MV-4-11 (cell line): ENCODE measurements at regions not wholly inside any gene's neighbourhood (a gene's known extent, or its start where the extent isn't known, plus 50 kb on each side); places are given as distances from the start of the nearest gene placed in this dataset.
A peak's percentile ranks its signal among the peaks of the same experiment; 100 is the strongest.
"Not testable (repeated sequence)": the region's sequence is repeated elsewhere in the genome, so short reads cannot be mapped to it uniquely, and the experiment has no call there.

Source experiments
- DNase-seq: peaks from one replicate; lab custom pipeline; 2025; lab: John Stamatoyannopoulos, UW

GRCh38 chrX:121433289-121433688 lies 385.9 kb downstream of the GLUD2 start:
- DNase-seq, result no peak

- not testable (repeated sequence) for DNase-seq
Measured at GRCh38 chrX:121437666-121438065, 390.3 kb downstream of the GLUD2 start.

DNA sequence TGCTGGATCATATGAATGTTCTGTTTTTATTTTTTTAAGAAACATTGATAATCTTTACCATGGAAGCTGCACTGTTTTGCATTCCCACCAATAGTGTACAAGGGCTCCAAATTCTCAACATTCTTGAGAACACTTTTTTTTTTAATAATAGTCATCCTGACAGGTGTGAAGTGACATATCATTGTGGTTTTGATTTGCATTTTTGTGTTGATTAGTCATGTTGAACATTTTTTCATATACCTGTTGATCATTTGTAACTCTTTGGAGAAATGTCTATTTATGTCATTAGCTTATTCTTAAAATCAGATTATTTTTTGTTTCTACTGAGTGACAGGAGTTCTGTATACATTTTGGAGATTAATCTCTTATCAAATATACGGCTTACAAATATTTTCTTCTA lies 408.5 kb downstream of the GLUD2 start:
- no peak for DNase-seq

- peak; percentile 0 for DNase-seq
Measured at GRCh38 chrX:121456315-121456714, 408.9 kb downstream of the GLUD2 start.

DNA sequence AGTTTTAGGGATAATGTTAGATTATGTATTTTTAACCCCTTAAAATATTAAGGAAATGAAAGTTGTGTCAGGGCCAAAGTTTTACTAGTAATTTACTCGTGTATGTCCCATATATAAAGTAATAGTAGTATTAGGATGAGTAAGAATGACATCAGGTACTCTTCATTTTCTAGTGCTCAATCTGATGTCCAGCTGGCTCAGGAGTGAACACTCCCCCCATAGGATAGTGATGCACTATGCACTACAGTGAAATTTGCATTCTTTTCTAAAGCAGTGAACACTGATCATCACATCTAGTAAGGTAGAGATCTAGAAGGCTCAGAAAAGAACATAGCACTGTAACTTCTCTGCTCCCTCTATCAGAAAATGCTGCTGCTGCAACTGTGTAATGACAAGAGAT lies 409.7 kb downstream of the GLUD2 start:
- no peak for DNase-seq

- peak; percentile 0 for DNase-seq
Measured at GRCh38 chrX:121479406-121479805, 432.0 kb downstream of the GLUD2 start.

GRCh38 chrX:121496966-121497365 lies 449.6 kb downstream of the GLUD2 start:
- no peak for DNase-seq

GRCh38 chrX:121504153-121504552 lies 456.7 kb downstream of the GLUD2 start:
- no peak for DNase-seq

DNA sequence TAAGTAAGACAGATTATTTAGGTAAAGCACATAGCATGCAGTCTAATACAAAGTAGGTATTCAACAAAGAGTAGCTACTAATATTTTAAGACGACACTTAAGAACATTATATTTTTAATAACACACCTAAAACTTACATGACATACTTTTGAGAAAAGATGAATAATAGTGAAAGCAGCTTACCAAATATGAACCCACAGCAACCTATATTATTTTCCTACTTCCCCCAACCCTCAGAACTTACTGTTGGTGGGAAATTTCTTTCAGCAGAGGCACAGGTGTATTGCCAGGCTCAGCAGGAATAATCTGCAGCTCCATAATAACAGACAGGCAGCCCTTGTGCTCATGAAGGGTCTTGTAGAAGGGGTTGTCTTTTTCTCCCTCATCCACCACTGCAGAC lies 498.9 kb downstream of the GLUD2 start:
- no peak for DNase-seq

- no peak for DNase-seq
Measured at GRCh38 chrX:121558886-121559285, 511.5 kb downstream of the GLUD2 start.

GRCh38 chrX:121562616-121563015 lies 515.2 kb downstream of the GLUD2 start:
- DNase-seq, result no peak

GRCh38 chrX:121569609-121570008 lies 522.2 kb downstream of the GLUD2 start:
- no peak for DNase-seq

- no peak for DNase-seq
Measured at GRCh38 chrX:121570072-121570841, 522.8 kb downstream of the GLUD2 start.

GRCh38 chrX:121571333-121571732 lies 523.9 kb downstream of the GLUD2 start:
- no peak for DNase-seq

GRCh38 chrX:121574384-121574783 lies 527.0 kb downstream of the GLUD2 start:
- not testable (repeated sequence) for DNase-seq

GRCh38 chrX:121579016-121579760 lies 531.8 kb downstream of the GLUD2 start:
- peak; percentile 13 for DNase-seq

- no peak for DNase-seq
Measured at GRCh38 chrX:121581885-121582284, 534.5 kb downstream of the GLUD2 start.

- no peak for DNase-seq
Measured at GRCh38 chrX:121585626-121586025, 538.2 kb downstream of the GLUD2 start.

- no peak for DNase-seq
Measured at GRCh38 chrX:121592884-121593283, 545.5 kb downstream of the GLUD2 start.

DNA sequence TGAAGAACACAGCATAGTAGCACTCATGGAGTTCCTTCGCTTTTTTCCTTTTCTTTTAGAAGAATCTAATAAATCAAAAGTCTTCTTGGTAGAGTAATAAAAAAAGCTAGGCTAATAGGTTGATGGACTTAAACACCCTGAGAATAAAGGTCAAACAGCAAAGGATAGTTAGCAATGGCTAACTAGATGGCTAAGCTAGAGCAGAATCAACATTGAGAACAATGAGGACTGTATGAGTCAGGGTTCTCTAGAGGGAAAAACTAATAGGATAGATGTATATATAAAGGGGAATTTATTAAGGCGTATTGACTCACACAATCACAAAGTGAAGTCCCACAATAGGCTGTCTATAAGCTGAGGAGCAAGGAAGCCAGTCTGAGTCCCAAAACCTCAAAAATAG lies 550.9 kb downstream of the GLUD2 start:
- DNase-seq, result no peak

DNA sequence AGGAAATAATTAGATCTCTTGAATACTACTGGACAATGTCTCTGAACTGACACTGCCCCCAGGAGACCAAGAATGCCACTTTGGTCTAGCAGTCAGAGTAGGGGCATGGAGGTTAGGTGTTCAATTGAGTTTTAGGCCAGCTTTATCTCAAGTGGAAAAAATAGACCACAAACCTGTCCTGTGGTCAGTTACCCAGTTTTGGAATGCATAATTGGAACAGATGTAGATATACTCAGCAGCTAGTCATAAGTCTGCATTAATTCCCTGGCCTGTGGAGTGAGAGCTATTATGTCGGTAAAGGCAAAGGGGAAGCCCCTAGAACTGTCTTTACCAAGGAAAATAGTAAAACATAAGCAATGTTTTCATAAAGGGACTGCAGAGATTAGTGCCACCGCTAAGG lies 587.7 kb downstream of the GLUD2 start:
- no peak for DNase-seq

DNA sequence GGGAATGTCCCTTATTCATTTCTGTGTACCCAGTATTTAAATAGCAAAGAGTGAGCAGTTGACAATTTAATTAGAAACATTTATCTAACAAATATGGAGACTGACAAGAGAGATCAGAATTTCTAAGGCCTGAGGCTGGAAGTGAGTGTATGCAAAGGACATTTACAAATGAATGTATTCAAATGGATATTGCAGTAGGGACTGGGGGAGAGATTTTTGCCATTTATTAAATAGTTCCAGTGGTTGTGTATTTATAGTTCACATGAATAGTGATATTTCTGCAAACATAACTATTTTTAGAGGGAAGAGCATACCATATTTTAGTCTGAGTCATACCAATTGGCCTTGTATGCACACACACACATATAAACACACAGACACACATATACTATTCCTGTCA lies 592.4 kb downstream of the GLUD2 start:
- DNase-seq, result no peak

DNA sequence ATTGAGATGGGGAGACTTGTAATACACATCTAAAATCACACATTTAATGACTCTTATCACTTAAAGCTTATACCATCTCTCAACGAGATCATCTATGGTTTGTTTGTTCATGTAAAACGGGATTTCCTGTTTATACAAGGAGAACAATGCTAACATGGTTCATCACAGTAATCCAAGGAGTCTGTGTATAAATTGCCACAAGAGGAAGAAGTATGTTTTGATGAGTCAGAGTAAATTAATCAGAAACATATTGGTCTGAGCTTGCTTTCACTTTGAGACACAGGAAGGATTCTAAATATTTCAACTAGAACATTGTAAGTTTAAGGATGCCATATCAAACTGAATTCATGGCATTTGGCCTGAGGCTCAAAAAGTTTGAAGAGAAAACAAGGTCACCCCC lies 594.1 kb downstream of the GLUD2 start:
- peak; percentile 31 for DNase-seq

DNA sequence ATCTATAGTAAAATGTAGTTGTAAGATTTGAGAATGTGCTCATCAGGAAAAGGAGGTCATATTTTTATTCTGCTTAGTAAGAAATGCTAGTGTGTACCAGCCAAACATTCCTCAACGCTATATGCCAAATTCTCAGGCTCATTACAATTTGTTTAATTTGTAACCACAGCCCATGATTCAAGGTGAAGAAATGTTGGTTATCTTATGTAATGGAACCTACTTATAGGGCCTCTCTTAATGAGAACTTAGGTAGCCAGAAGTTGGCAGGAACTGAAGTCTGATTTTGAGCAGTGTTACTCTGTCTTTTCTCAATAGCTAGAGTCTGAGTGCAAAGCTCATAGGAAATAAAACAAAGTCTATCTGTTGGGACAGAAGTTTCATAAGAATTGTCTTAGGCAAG lies 595.0 kb downstream of the GLUD2 start:
- no peak for DNase-seq
